Astrocyte (in vitro differentiated cells and primary cell): ENCODE measurements at regions not wholly inside any gene's neighbourhood (a gene's known extent, or its start where the extent isn't known, plus 50 kb on each side); places are given as distances from the start of the nearest gene placed in this dataset.

ENCODE experiments used
- EZH2 ChIP-seq: IDR thresholded peaks from 2 replicates; pipeline ENCODE4 v1.6.1; 2012; ENCODE audit warnings: mild to moderate bottlenecking, low read length, inconsistent platforms; ENCODE audit not compliant: insufficient read depth
- TF ChIP-seq, protein P1 (sequence below): IDR thresholded peaks from 2 replicates; pipeline ENCODE4 v1.5.1; 2011; ENCODE audit warnings: low read depth, mild to moderate bottlenecking, inconsistent platforms, low read length, moderate library complexity; ENCODE audit not compliant: insufficient read depth

DNA sequence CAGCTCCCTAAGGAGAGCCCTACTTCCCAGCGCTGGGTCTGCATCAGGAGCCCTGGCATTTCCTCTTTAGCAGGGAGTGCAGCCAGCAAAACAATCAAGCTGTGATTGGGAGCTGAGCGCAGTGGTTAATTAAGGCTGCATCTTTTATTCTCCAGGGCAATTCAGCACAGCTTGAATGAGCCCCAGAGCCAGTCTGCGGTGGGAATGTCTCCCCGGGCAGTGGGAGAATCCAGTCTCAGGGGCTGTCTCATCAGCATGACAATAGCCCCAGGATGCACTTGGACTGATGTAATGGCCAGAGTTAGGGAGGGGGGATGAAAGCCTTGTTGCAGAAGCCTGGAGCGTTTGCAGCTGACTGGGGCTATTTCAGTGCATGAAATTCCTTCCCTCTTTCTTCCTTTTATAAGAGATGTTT, 292.6 kb upstream of the SOX9 start:
- TF ChIP-seq, protein P1, sequence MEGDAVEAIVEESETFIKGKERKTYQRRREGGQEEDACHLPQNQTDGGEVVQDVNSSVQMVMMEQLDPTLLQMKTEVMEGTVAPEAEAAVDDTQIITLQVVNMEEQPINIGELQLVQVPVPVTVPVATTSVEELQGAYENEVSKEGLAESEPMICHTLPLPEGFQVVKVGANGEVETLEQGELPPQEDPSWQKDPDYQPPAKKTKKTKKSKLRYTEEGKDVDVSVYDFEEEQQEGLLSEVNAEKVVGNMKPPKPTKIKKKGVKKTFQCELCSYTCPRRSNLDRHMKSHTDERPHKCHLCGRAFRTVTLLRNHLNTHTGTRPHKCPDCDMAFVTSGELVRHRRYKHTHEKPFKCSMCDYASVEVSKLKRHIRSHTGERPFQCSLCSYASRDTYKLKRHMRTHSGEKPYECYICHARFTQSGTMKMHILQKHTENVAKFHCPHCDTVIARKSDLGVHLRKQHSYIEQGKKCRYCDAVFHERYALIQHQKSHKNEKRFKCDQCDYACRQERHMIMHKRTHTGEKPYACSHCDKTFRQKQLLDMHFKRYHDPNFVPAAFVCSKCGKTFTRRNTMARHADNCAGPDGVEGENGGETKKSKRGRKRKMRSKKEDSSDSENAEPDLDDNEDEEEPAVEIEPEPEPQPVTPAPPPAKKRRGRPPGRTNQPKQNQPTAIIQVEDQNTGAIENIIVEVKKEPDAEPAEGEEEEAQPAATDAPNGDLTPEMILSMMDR: no peak
- no peak for TF ChIP-seq EZH2
